Activated CD4-positive, alpha-beta memory T cell treated with anti-CD3 and anti-CD28 coated beads for 36 hours (primary cell): ENCODE measurements at regions not wholly inside any gene's neighbourhood (a gene's known extent, or its start where the extent isn't known, plus 50 kb on each side); places are given as distances from the start of the nearest gene placed in this dataset.

Experiments
- CTCF ChIA-PET: fragments of 350-600 bp; sonication (Branson Sonifier 250); formaldehyde crosslinking; loops from one replicate; lab custom pipeline; 2021; ENCODE audit warnings: antibody characterized with exemption, inconsistent platforms; lab: Charles Lee
- POLR2A ChIA-PET: fragments of 350-600 bp; sonication (Branson Sonifier 250); formaldehyde crosslinking; loops from one replicate; lab custom pipeline; 2021; ENCODE audit warnings: antibody characterized with exemption; lab: Charles Lee
- DNase-seq: peaks from one replicate; pipeline ENCODE4 v3.0.0-alpha.2; 2020
- H3K27ac Mint-ChIP-seq: one replicate; pipeline ENCODE4 v1.8.0; 2021; ENCODE audit warnings: mixed read lengths
- H3K27me3 Mint-ChIP-seq: one replicate; pipeline ENCODE4 v1.8.0; 2021; ENCODE audit warnings: mixed read lengths
- H3K36me3 Mint-ChIP-seq: one replicate; pipeline ENCODE4 v1.8.0; 2021; ENCODE audit warnings: mixed read lengths
- H3K4me1 Mint-ChIP-seq: one replicate; pipeline ENCODE4 v1.8.0; 2021; ENCODE audit warnings: low read depth, mixed read lengths
- H3K4me3 Mint-ChIP-seq: one replicate; pipeline ENCODE4 v1.8.0; 2021; ENCODE audit warnings: mild to moderate bottlenecking, mixed read lengths
- H3K9me3 Mint-ChIP-seq: one replicate; pipeline ENCODE4 v1.8.0; 2021; ENCODE audit warnings: mixed read lengths
- intact Hi-C: fragments of 100-400 bp; cut with micrococcal nuclease; formaldehyde crosslinking; loops from one replicate; pipeline ENCODE4 v1.15.1; 2023

DNA sequence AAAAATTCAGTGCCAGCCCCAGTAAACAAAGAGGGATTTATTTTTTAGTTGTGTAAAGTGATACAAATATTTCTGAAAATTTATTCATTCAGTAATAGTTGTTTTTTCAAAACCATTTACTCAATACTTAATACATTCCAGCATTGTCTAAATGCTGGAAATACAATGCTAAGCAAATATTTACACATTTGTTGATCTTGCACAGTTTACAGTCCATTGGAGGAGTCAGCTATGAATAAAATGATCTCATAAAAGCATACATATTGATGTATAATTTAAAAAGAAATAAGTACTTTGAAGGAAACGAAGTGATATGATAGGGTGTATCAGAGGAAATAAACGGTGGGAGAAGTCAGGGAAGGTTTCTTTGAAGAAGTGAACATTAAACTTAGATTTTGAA, 1942.1 kb upstream of the ADGRL3 start:
- Mint-ChIP-seq H3K36me3 (no peaks in the 10 kb centered on the region), H3K27ac (no peak overlapping the region), H3K4me1 (no peaks in the 10 kb centered on the region), H3K4me3 (no peak overlapping the region), H3K27me3 (no peaks in the 10 kb centered on the region), H3K9me3 (peaks cover 16% of the 10 kb centered on the region)
- intact Hi-C loops, result no loop called here
- ChIA-PET CTCF (no interaction called here), POLR2A (no interaction called here)
- DNase-seq, result no peak

DNA sequence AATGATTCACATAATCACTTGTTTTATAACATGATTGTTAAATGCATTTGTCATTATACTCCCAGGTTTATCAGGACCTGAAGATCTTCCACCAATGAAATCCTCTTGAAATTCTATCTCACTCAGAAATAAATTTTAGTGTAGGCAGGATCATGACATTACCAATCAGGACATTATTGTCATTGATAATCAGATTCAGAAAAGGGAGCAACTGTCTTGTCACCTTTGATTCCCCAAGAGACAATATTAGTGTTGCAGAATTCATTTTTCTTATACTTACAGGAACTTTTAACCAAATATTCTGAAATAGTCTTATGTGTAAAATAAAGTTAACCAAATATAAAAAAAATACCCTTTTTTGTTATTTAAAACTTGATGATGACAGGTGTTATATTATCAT, 1892.5 kb upstream of the ADGRL3 start:
- DNase-seq, result no peak
- intact Hi-C loops, result no loop called here
- ChIA-PET CTCF (no interaction called here), POLR2A (no interaction called here)
- peaks cover 14% of the 10 kb centered on the region for H3K9me3 Mint-ChIP-seq
- no peaks in the 10 kb centered on the region for H3K4me1 Mint-ChIP-seq
- no peaks in the 10 kb centered on the region for H3K27me3 Mint-ChIP-seq
- no peaks in the 10 kb centered on the region for H3K36me3 Mint-ChIP-seq
- H3K27ac Mint-ChIP-seq, result no peak overlapping the region
- no peak overlapping the region for H3K4me3 Mint-ChIP-seq

DNA sequence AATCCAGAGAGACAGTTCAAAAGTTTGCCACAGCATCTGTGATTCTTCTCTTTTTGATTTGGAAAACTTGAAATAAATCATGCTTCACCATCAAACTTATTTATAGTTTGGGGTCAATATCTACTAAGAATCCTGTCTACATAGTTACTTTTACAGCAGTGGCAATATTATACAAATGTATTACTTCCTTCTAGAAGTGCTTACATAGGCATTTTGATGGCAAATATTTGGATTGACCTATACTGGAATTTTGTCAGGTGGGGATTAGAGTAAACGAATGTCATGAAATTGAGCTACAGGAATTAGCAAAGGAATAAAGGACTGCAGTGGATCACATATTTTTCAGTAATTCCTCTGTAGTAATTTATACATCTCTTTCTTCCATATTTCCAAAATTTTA, 1885.5 kb upstream of the ADGRL3 start:
- H3K9me3 Mint-ChIP-seq, result peaks cover 15% of the 10 kb centered on the region
- intact Hi-C loops, result no loop called here
- CTCF ChIA-PET, result no interaction called here
- H3K27ac Mint-ChIP-seq, result no peak overlapping the region
- H3K4me1 Mint-ChIP-seq, result no peaks in the 10 kb centered on the region
- no peak for DNase-seq
- no peaks in the 10 kb centered on the region for H3K27me3 Mint-ChIP-seq
- POLR2A ChIA-PET, result no interaction called here
- H3K36me3 Mint-ChIP-seq, result no peaks in the 10 kb centered on the region
- no peak overlapping the region for H3K4me3 Mint-ChIP-seq

GRCh38 chr4:59339631-59340030, 1860.5 kb upstream of the ADGRL3 start:
- H3K9me3 Mint-ChIP-seq, result peaks cover 15% of the 10 kb centered on the region
- intact Hi-C loops, result no loop called here
- ChIA-PET POLR2A (no interaction called here), CTCF (no interaction called here)
- no peaks in the 10 kb centered on the region for H3K4me1 Mint-ChIP-seq
- H3K36me3 Mint-ChIP-seq, result no peaks in the 10 kb centered on the region
- H3K27ac Mint-ChIP-seq, result no peak overlapping the region
- DNase-seq, result no peak
- H3K4me3 Mint-ChIP-seq, result no peak overlapping the region
- no peaks in the 10 kb centered on the region for H3K27me3 Mint-ChIP-seq

- Mint-ChIP-seq H3K27me3 (no peaks in the 10 kb centered on the region), H3K27ac (no peak overlapping the region)
These were observed 1858.6 kb upstream of the ADGRL3 start for GRCh38 chr4:59341506-59341905.

DNA sequence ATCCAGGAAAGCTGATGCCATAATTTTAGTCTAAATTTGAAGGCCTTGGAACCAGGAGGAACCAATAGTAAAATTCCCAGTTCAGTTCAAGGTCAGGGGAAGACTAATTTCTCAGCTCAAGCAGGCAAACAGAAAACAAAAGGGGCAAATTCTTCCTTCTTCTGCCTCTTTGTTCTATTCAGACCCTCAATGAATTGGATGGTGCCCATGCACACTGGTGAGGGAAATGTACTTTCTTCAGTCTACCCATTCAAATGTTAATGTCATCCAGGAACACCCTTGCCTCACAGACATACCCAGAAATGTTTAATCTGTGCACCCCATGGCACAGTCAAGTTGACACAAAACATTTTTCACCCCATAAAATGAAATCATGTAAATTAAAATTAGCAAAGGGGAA, 1851.2 kb upstream of the ADGRL3 start:
- no peaks in the 10 kb centered on the region for H3K27me3 Mint-ChIP-seq
- intact Hi-C loops, result no loop called here
- H3K9me3 Mint-ChIP-seq, result peaks cover 20% of the 10 kb centered on the region
- no peak for DNase-seq
- no peak overlapping the region for H3K4me3 Mint-ChIP-seq
- H3K4me1 Mint-ChIP-seq, result no peaks in the 10 kb centered on the region
- CTCF ChIA-PET, result no interaction called here
- POLR2A ChIA-PET, result no interaction called here
- no peaks in the 10 kb centered on the region for H3K36me3 Mint-ChIP-seq
- no peak overlapping the region for H3K27ac Mint-ChIP-seq

More at GRCh38 chr4:59341506-59341905, 1858.6 kb upstream of the ADGRL3 start:
- no peaks in the 10 kb centered on the region for H3K36me3 Mint-ChIP-seq
- DNase-seq, result no peak
- H3K4me3 Mint-ChIP-seq, result no peak overlapping the region
- intact Hi-C loops, result no loop called here
- ChIA-PET CTCF (no interaction called here), POLR2A (no interaction called here)
- no peaks in the 10 kb centered on the region for H3K4me1 Mint-ChIP-seq
- H3K9me3 Mint-ChIP-seq, result peaks cover 20% of the 10 kb centered on the region

DNA sequence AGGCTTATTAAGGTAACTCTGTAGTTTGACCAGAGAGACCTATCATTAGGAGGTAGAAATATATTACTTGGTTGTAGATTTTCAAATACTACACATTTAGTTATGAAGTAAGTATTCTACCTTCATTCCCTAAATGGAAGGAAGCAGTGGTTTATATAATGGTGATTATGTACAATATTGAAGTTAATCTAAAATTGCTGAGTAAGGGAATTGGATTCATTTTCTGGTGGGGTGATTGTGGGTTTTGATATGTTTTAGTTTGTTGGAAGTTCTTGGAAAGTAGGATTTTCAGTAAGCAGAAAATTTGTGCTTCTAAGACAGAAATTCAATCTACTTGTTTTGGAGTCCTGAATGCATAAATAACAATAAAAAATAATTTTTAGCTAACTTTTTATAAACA, 1830.9 kb upstream of the ADGRL3 start:
- Mint-ChIP-seq H3K4me3 (no peak overlapping the region), H3K36me3 (no peaks in the 10 kb centered on the region), H3K4me1 (no peaks in the 10 kb centered on the region), H3K27me3 (no peaks in the 10 kb centered on the region), H3K9me3 (peaks cover 6% of the 10 kb centered on the region), H3K27ac (no peak overlapping the region)
- intact Hi-C loops, result no loop called here
- POLR2A ChIA-PET, result no interaction called here
- no peak for DNase-seq
- CTCF ChIA-PET, result no interaction called here

DNA sequence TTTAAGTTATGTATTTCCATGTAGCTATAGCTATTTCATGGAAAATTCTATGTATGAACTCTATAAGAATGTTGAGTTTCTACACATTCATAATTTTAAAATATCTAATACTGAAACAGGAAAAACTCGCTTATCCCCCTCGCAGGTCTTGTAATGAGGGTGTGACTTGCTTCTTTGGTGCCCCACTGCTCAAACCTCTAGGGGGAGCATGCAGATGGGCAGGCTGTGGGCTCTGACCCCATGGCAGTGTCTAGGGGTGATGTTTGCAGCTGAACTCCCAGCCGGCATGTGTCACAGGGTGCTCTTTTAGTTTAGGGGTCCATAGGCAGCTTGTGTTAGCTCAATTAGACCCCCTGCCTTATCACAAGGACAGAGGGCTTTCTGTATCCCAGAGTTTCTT, 1825.7 kb upstream of the ADGRL3 start:
- H3K4me3 Mint-ChIP-seq, result no peak overlapping the region
- POLR2A ChIA-PET, result no interaction called here

GRCh38 chr4:59380841-59381366, 1819.2 kb upstream of the ADGRL3 start:
- POLR2A ChIA-PET, result no interaction called here
- H3K4me3 Mint-ChIP-seq, result no peak overlapping the region
- DNase-seq, result no peak
- peaks cover 31% of the 10 kb centered on the region for H3K9me3 Mint-ChIP-seq
- intact Hi-C loops, result no loop called here
- CTCF ChIA-PET, result no interaction called here
- H3K36me3 Mint-ChIP-seq, result no peaks in the 10 kb centered on the region
- H3K27ac Mint-ChIP-seq, result no peak overlapping the region
- H3K4me1 Mint-ChIP-seq, result no peaks in the 10 kb centered on the region
- no peaks in the 10 kb centered on the region for H3K27me3 Mint-ChIP-seq

More for the DNA sequence above, 1825.7 kb upstream of the ADGRL3 start:
- CTCF ChIA-PET, result no interaction called here
- Mint-ChIP-seq H3K9me3 (peaks cover 19% of the 10 kb centered on the region), H3K4me1 (no peaks in the 10 kb centered on the region), H3K36me3 (no peaks in the 10 kb centered on the region), H3K27me3 (no peaks in the 10 kb centered on the region), H3K27ac (no peak overlapping the region)
- intact Hi-C loops, result no loop called here
- no peak for DNase-seq

DNA sequence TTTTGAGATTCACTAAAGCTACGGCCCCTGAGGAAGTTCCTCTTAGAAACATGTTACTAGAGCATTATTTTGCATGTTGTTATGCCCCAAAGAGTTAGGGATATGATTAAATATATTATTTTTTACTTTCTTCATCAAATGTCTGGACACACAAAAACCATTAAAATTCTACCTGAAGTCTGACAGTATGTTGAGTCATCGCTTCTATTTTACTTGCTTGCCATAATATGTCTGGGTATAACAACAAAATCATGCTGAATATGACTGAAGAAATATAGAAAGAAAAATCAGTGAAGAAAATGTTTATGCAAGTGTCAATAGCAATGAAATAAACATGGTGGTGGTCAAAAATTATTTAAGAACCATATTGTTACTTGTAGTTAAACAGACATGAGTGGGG, 1818.5 kb upstream of the ADGRL3 start:
- Mint-ChIP-seq H3K4me3 (no peak overlapping the region), H3K27ac (no peak overlapping the region), H3K4me1 (no peaks in the 10 kb centered on the region), H3K27me3 (no peaks in the 10 kb centered on the region), H3K9me3 (peaks cover 26% of the 10 kb centered on the region), H3K36me3 (no peaks in the 10 kb centered on the region)
- CTCF ChIA-PET, result no interaction called here
- POLR2A ChIA-PET, result no interaction called here
- no peak for DNase-seq
- intact Hi-C loops, result no loop called here

DNA sequence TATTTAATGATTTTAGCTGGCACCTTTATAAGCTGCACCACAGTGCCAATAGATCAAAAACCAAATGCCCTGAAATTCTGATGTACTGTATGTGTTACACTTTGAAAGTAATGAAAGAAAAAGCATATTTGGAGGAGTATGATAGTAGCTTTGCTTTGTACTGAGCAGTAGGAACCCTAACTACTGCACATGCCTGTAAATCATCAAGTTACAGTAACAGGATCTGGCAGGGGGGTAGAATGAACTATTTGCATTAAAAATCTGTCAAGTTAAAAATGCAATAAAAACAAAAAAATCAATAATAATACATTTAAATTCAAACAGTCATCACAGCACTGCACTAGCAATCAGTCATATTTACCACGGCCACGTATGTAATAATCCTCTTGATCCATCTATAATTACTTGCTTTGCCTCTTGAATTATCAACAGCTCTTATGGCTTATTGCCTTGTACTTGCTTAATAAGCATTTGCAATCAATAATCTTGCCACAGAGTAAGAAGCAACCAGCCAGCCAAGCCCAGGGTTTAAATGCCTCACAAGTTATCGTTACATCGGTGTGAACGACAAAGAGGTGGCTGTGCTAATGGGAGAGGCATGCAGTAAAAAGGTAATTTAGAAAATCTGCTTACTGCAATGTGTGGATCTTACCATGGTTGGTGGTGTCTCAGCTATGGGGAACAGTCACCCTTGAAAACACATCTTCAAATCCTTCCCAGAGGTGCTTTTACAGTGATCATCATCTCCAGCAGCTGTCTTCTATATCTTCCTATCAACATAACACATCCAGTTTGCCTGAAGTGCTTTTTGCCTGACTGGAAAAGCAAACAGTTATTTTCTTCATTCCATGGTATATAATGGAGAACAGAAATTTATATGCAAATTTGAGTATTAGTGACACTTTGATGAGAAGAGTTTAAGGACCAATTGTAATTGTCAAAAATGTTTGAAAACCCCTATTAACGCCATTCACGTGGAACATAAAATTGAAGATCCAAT, 1812.1 kb upstream of the ADGRL3 start:
- no peaks in the 10 kb centered on the region for H3K36me3 Mint-ChIP-seq
- ChIA-PET POLR2A (no interaction called here), CTCF (interaction anchor here (0.6 kb wide), 1 partner anchor 1040 kb away, joined by 4 read pairs; no protein-coding TSS in a partner anchor)
- no peak overlapping the region for H3K4me3 Mint-ChIP-seq
- peaks cover 7% of the 10 kb centered on the region for H3K9me3 Mint-ChIP-seq
- H3K27ac Mint-ChIP-seq, result no peak overlapping the region
- intact Hi-C loops, result no loop called here
- H3K27me3 Mint-ChIP-seq, result no peaks in the 10 kb centered on the region
- no peaks in the 10 kb centered on the region for H3K4me1 Mint-ChIP-seq
- no peak for DNase-seq

DNA sequence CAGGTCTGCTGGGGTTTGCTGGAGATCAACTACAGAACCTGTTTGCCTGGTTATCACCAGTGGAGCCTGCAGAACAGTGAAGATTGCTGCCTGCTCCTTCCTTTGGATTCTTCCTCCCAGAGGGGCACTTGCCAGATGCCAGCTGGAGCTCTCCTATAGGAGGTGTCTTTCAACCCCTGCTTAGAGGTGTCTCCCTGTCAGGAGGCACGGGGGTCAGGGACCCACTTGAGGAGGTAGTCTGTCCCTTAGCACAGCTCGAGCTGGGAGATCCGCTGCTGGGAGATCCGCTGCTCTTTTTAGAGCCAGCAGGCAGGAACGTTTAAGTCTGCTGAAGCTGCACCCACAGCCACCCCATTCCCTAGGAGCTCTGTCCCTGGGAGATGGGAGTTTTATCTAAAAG, 1806.3 kb upstream of the ADGRL3 start:
- H3K27me3 Mint-ChIP-seq, result no peaks in the 10 kb centered on the region
- intact Hi-C loops, result no loop called here
- no peak for DNase-seq
- no peaks in the 10 kb centered on the region for H3K36me3 Mint-ChIP-seq
- H3K27ac Mint-ChIP-seq, result no peak overlapping the region
- H3K9me3 Mint-ChIP-seq, result peaks cover 18% of the 10 kb centered on the region
- no peaks in the 10 kb centered on the region for H3K4me1 Mint-ChIP-seq
- H3K4me3 Mint-ChIP-seq, result no peak overlapping the region
- CTCF ChIA-PET, result no interaction called here
- POLR2A ChIA-PET, result no interaction called here

DNA sequence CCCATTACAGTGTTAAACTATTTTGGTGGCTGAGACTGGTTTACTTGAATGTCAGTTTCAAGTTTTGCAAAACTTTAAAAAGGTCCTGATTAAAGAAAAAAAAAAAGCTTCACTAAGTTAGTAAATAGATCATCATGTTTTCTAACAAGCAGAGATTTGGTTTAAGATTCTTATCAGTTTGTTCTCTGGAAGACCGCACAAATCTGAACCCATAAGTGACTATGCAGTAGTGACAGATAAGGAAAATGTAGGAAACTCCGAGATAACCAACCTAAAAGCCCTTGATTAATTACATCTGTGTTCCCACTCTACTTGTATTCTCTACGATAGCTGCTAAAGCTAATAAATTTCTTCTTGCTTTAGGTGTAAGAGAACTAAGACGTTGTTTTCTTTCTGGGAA, 1799.8 kb upstream of the ADGRL3 start:
- Mint-ChIP-seq H3K27me3 (no peaks in the 10 kb centered on the region), H3K27ac (no peak overlapping the region), H3K4me3 (no peak overlapping the region), H3K9me3 (peaks cover 9% of the 10 kb centered on the region), H3K4me1 (no peaks in the 10 kb centered on the region), H3K36me3 (no peaks in the 10 kb centered on the region)
- ChIA-PET POLR2A (no interaction called here), CTCF (no interaction called here)
- DNase-seq, result no peak
- intact Hi-C loops, result no loop called here
